Hematopoietic multipotent progenitor cell treated with erythropoietin and hydrocortisone succinate and interleukin-3 and kit ligand, for 8 days (in vitro differentiated cells): ENCODE measurements at regions not wholly inside any gene's neighbourhood (a gene's known extent, or its start where the extent isn't known, plus 50 kb on each side); places are given as distances from the start of the nearest gene placed in this dataset.

Experiments
- DNase-seq: peaks from one replicate; pipeline ENCODE4 v3.0.0-alpha.2; 2015

DNA sequence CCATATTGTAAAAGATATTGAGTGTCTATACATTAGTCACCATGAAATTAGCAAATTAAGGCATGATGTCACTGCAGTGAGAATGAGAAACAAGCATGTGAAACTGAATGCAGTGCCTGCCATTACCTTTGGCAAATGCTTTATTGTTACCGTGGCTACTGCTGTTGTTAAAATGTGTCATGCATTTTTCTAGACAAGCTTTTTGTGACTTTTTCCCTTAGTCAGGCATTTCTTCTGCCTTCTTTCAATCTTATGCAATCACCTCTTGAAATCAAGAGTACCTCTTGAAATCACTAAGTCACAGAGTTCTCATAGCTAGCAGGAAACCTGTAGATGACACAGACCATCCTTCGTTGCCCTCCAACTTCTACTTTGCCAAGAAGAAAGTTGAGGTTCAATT lies 461.7 kb upstream of the TENM4 start:
- DNase-seq, result no peak

DNA sequence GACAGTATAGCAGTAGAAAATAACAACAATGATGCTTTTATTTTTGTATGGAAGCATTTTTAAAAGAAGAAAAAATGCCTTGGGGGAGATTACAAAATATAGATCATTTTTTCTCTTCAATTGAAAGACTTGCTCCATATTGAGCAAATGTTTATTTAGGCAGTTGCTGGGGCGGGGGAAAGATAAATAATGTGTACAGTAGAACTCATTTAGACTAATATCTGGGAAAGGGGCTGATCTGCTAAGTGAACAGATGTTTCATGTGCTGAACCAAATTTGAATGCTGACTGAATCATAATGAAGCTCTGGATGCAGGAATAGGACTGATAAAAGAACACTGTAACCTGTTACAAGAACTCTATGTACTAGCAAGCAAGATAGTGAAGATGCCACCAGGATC lies 457.1 kb upstream of the TENM4 start:
- no peak for DNase-seq

DNA sequence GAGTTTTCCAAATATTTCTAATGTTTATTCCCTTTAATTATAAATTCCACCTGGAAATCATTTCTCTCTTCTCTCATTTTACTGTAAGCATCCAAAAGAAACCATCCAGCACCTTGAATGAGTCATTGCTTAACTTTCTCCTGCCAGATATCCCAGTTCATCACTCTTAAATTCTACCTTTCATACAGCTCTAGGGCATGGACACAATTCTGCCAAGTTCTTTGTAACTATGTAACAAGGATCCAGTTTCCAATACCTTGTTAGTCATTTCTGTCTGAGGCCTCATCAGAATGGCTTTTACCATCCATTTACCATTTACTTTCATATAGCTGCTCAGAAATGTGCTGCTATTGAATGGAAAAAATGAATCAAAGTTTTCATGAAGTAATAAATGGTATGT lies 455.4 kb upstream of the TENM4 start:
- DNase-seq, result no peak

DNA sequence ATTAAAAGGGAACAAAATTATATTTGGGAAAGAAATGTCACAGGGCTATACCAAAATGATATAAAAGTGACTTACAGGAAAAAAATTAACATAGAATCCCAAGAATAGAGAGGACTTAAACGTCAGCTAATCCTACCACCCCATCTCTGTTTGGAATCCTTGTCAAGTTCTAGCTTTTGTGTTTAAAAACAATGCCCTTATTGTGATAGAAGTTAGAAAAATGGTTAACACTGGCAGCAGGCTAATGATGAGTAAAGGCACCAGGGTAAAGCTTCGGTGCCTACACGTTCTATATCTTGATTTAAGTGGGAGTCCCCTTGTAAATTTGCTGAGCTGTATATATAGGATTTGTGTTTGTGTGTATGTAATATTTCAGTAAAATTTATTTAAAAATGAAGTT lies 453.3 kb upstream of the TENM4 start:
- no peak for DNase-seq

DNA sequence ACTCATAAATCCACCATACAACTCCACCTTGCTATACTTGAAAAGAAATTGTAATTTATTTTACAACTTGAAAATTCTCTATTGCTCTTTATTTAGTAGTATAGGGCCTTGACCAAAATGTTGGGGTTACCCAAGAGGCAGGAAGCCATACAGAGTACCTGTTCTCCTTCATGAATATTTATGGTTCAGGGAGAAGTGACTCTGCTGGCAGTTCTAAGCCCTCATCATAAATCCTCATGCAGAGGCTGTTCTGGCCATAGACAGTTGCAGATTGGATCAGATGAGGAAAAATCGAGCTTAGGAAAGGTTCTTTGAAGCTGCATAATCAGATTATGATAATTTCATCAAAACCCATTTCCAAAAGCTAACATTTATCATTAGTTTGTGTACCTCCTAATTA lies 449.4 kb upstream of the TENM4 start:
- no peak for DNase-seq

DNA sequence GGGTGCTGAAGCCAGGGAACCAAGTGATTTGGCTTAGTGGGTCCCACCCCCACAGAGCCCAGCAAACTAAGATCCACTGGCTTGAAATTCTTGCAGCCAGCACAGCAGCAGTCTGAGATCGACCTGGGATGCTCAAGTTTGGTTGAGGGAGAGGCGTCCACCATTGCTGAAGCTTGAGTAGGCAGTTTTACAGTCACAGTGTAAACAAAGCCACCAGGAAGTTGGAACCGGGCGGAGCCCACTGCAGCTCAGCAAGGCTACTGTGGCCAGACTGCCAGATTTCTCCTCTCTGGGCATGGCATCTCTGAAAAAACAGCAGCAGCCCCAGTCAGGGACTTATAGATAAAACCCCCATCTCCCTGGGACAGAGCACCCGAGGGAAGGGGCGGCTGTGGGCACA lies 424.1 kb upstream of the TENM4 start:
- DNase-seq, result no peak

DNA sequence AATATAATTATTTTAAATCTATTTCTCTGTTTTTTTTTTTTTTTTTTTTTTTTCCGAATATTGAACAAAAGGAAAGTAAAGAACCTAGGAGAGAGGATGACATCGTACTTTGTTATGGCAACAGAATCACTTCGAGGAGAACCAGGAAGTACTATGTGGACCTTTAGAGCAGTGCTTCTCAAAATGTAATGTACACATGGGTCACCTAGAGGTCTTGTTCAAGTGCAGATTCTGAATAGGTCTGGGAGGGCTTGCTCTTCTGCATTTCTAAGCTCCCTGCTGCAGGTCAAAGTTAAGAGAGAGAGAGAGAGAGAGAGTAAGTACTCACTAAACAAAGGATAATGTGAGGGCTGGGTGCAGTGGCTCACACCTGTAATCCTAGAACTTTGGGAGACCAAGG lies 419.5 kb upstream of the TENM4 start:
- DNase-seq, result no peak

DNA sequence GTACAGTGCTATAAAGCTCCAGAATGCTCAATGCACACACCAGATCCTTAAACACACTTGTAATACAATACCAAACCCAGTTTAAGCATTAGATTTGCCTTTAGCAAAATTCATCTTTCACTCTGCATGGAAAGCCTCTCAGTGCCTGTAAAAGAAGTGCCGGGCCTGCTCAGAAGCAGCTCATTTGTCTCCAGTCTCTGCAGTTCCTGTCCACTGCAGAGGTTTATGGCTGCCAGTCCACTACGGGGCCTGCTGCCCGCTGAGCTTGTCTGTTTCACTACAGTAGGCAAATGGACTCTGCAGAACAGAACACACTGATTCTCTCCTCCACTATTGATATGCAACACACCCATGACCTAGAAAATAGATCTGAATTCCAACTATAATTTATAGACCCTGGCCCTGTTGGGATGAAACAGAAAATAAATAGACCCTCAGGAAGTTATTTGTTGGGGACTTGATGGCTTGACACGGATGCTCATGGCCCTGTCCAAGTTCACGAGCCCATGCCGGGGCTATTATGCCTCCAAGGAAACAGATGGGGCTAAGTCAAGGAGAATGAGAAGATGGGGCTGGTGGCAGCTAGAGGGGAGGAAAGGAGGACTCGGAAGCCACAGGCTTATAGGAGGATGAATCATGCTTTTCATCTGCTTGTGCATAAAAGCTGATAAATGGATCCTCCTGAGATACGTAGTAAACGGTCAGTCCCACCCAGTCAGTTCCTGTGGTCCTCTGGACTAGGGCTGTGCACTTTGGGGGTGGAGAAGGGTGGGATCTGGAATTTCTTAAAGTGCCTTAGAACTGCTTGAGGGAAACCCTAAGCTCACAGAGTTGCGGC lies 416.8 kb upstream of the TENM4 start:
- DNase-seq, result no peak

DNA sequence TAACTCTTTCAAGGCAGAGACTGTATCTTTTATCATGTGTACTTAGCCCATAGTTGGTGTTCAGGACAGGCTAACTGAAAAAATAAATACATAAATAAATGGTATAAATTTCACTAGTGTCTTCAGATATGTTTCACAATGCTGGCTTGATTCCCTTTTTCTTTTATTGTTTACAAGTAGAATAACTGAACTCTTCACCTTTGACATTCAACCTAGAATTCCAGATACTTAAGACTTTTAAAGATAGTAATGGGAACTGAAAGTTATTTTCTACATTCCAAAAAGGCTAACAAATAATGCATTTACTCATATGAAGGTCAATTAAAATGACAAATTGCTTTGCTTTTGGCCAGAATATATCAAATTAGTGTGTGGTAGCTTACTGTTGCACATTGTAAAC lies 411.3 kb upstream of the TENM4 start:
- DNase-seq, result no peak

DNA sequence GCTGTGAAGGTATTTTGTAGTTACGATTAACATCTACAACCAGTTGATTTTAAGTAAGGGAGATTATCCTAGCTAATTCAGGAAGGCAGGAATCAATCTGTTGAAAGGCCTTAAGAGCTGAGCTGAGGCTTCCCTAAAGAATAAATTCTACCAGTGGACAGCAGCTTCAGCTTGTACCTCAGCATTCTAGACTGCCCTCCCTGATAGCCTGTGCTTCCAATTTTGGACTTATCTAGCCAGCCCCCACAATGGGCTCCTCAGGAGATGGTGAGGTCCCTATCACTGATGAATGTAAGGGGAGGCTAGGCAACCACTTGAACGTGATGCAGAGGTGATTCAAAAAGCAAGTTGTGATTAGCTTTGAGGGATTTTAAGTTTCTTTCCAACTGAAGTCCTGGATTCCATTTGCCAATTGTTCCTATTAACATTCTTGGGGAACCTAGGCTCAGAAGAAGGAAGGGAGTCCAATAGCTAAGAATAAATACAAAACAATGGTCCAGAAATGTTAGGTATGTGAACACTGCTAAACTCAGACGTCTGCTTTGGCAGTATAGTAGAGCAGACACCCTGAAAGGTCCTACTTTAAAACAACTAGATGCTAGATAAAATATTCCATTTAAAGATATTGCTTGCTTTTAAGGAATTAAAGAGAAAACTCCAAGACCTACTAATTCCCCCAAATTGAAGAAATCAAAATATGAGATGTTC lies 404.3 kb upstream of the TENM4 start:
- DNase-seq, result no peak

DNA sequence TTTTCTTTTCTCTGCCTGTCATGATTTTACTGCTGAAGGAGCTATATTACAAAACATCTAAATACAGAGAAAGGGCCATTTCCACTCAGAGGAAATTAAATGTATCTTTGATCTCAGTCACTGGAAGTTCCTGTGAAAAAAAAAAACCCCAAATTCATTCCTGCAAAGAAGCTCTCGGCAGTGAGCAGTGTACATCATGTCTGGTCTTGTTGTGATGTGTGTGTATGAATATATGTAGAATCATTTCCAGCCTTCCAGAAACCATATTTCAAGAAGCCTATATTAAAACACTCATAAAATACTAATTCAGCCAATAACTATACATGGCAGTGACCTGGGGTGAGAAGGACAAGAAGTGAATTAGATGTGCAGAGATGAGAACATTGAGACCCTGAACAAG lies 393.2 kb upstream of the TENM4 start:
- DNase-seq, result no peak

DNA sequence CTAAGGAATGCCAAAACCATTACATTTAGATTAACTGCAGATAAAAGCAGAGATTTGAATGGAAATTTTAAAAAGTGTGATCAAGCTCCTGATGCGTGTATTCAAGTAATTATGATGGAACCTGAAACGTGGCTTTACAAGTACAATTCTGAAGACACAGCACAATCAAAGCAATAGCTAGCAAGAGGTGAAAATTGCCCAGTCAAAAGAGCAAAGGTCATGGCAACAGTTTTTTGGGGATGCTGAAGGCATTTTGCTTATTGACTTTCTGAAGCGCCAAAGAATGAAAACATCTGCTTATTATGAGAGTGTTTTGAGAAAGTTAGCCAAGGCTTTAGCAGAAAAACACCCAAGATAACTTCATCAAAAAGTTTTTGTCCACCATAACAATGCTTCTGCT lies 389.6 kb upstream of the TENM4 start:
- DNase-seq, result no peak

DNA sequence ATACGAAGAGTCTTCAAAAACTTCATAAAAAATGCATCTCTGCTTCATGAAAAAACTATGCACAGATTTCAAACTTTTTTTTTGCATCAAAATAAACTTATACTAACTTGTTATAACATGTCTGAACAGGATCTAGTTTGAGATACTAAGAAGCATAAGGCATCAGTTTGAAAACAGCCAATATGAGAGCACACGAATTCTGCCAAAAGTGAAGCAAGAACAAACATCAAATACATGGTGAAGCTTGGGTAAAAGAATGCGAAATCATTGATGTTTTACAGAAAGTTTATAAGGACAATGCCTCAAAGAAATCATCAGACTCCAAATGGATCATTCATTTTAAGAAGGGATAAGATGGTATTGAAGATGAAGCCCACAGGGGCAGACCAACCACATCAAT lies 389.1 kb upstream of the TENM4 start:
- no peak for DNase-seq

DNA sequence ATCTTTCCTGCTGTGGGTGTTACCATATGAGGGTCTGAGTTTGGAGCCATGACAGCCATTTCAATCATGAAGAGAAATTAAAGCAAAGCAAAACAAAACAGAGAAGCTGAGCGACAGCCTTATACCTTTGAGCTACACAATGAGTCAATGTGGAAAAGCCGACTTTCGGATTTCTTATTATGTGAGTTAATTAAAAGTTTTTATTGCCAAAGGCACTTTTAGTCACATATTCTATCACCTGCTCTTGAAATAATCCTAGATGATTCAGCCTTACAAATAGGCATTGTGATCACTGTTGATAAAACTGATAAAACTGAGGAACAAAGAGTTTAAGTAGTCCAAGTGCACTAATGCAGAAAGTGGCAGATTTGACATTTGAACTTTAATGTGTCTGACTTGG lies 381.9 kb upstream of the TENM4 start:
- no peak for DNase-seq

DNA sequence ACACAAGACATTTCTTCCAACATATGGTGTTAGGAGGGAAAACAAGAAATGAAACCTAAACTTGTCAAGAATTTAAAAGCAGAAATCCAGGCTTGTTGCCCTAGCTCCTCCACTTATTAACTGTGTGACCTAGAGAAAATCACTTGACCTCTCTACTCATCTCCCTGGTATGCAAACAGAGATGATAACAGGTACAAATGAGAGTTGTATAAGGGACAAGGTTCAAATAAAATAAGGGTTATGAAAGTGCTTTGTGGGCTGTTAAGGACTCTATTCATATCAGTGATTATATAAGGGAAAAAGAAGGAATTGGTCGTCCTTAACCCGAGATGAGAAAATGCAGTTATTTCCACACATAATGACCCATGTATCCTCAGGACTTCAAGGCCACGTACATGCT lies 372.7 kb upstream of the TENM4 start:
- DNase-seq, result no peak

DNA sequence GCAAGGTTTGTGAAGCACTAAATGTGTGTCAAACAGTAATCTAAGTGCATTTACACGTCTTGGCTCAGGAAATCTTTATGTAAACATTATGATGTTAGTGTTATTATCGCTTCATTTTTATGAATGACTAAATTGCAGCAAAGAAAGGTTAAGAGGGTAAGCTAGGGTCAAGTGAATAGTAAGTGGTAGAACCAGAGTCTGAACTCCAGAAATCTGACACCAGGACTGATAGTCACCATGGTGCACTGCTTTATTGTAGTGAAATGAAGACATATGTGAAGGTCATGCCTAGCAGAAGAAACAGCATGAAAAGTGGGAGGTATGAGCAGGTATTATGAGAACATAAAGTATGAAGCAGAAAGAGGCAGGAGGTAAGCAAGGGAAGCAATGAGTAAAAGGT lies 368.7 kb upstream of the TENM4 start:
- no peak for DNase-seq

DNA sequence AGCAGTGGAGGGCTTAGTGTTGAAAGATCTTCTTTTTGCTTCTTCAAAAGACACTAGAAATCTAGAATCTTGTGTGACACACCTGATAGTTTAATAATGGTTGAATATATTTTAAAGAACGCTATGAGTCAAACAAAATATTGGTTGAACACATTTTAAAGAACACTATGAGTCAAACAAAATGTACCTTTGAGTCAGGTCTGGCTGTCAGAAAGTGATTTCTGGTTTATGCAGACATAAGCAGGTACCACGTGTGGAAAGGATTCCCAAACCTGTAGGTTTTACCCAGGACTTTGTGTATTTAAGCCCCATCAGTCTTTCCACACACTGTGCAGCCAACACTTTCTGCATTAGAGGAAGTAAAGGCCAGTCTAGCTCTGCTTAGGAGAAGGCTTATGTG lies 366.7 kb upstream of the TENM4 start:
- no peak for DNase-seq

DNA sequence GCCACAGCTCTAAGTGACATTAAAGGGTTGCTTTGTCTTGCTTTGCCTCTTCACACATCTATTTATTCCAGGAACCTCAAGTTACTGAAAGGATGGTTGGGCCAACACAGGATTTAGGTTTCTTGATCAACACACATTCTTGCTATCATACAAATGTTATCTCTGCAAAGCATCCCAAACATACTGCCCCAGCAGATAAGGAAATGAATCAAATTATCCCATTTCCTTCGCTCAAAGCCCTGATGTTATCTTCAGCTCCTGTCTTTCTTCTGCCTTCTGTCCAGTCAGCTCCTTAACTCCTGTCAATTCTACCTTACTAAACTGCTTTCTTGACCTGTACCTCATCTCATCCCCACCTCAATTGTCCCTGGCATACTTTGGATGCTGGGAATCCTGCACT lies 355.9 kb upstream of the TENM4 start:
- DNase-seq, result no peak

DNA sequence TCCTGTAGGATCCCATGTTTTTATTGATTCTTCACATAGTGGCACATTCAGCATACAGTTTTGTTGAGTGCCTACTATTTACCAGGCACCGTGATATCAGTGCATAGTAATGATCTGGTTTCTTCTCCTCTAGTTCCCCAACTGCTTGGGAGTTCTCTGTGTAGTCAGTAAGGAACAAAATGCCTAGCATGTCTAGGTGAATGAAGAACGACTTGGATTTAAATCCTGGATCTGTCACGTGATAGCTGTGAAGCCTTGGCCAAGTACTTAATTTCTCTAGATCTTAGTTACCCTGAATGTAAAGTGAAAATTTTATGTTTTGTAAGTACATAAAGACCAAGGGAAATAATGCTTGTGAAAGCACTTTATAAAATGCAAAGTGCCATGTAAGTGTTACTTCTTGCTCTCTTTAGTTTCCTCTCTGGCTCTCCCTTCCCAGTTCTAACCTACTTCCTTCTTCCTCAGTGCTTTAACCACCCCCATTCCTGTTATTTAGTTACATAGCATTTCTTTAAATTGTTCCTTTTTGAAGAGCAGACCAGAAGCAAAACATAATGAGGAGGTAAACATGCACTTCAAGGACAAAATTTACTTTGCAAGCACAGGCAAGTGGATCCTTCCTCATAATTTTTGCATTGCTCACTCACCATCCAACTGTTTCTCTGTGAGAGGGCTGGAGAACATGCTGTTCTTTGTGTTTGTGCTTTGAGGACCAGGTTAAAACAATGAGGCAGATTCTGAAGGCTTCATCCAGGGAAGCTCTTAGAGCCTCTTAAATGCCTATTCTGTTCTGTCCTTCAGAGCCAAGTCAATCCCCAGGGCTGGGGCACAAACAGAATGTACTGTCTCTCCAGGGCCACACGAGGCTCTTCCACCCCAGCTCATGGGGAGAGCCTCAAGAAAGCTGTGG lies 353.9 kb upstream of the TENM4 start:
- no peak for DNase-seq

DNA sequence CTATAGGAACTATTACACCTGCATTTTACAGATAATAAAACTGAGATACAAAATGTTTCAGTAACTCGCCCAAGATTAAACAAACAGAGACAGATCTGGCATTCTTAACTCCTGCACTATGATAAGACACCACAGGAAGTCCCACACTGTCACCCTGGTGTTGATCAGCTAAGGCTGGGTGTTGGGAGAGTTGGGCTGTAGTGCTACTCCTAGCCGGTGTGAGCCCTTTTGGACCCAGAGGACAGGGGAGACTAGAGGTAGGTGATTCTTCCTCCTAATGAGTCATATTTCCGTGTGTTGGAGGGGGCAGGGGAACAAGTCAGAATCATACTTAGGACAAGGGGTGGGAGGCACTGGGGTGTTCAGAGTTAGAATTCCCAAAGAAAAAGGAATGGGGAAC lies 353.2 kb upstream of the TENM4 start:
- no peak for DNase-seq

DNA sequence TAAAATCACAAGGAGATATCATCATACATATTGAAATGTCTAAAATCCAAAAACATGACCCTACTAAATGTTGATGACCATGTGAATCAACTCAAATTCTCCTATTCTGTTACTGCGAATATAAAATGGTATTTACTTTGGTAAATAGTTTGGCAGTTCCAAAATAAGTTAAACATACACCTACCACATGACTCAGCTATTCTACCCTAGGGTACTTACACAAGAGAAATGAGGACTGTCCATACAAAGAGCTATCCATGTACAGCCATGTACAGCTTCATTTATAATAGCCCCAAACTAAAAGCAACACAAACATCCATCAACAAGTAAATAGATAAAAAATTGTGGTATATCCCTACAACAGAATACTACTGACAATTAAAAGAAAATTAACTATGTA lies 346.1 kb upstream of the TENM4 start:
- no peak for DNase-seq

DNA sequence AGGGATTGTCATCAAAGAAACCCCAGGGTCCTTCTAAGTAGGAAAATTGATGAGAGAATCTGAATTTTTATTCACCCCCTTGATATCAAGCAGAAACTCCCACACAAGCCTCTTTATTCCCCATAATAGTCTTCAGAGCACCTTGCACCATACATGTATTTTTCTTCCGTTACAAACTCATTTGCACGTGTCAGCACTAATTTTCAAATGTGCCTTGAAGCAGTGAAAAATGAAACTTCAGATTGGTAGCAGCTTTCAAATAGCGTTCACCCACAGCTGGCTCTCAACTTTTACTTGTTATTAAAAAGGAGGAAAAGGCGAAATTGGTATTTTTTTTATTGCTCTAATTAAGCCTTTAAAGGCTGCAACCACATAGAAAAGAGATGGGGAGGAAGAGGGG lies 343.0 kb upstream of the TENM4 start:
- DNase-seq, result no peak

DNA sequence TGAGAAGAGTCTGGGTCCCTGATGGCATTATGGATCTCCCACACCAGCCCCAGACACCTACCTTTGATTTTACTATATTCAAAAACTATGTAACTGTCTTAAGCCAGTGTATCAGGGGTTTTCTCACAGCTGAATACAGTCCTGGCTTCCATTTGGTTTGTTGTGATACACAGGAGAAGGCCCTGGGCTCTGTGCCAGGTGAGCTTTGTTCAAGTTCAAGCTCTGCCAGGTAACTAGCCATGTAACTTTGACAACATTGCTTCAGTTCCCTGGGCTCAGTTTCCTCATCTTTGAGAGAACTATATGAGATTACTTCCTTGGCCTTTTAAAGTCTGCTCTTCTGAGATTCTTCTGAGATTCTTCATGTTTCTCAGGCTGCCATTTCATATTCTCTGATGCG lies 327.5 kb upstream of the TENM4 start:
- DNase-seq, result no peak
